MCF 10A (cell line): ENCODE measurements at regions not wholly inside any gene's neighbourhood (a gene's known extent, or its start where the extent isn't known, plus 50 kb on each side); places are given as distances from the start of the nearest gene placed in this dataset.
"Not testable (repeated sequence)": the region's sequence is repeated elsewhere in the genome, so short reads cannot be mapped to it uniquely, and the experiment has no call there.

ENCODE experiments used
- BruUV-seq: library from RNA; stranded (reverse); fragments of 400-500 nt; replicated peaks from 2 replicates; lab custom pipeline; 2021; lab: Mats Ljungman, UMichigan
- CTCF ChIA-PET: fragments of 300-600 bp; sonication (Branson Sonifier 250); formaldehyde crosslinking; extraction: SDS; loops from one replicate; lab custom pipeline; 2021; ENCODE audit warnings: antibody characterized with exemption, inconsistent platforms; lab: Yijun Ruan, JAX
- POLR2A ChIA-PET: fragments of 300-600, 350-650 bp; sonication (Branson Sonifier 250); formaldehyde crosslinking; extraction: SDS; loops from one replicate; lab custom pipeline; 2020; ENCODE audit warnings: antibody characterized with exemption, inconsistent platforms; lab: Yijun Ruan, JAX
- DNase-seq: peaks from one replicate; pipeline ENCODE4 v3.0.0-alpha.2; 2018; ENCODE audit not compliant: unreplicated experiment
- H3K27ac Mint-ChIP-seq: one replicate; pipeline ENCODE4 v1.8.0; 2022; ENCODE audit warnings: mild to moderate bottlenecking, low read depth, mixed read lengths; ENCODE audit not compliant: unreplicated experiment
- H3K27me3 Mint-ChIP-seq: one replicate; pipeline ENCODE4 v1.8.0; 2022; ENCODE audit warnings: mixed read lengths; ENCODE audit not compliant: insufficient read depth, unreplicated experiment
- H3K36me3 Mint-ChIP-seq: one replicate; pipeline ENCODE4 v1.8.0; 2022; ENCODE audit warnings: mild to moderate bottlenecking, moderate library complexity, mixed read lengths; ENCODE audit not compliant: insufficient read depth, unreplicated experiment
- H3K4me1 Mint-ChIP-seq: one replicate; pipeline ENCODE4 v1.8.0; 2022; ENCODE audit warnings: mixed read lengths; ENCODE audit not compliant: insufficient read depth, unreplicated experiment
- H3K4me3 Mint-ChIP-seq: one replicate; pipeline ENCODE4 v1.8.0; 2022; ENCODE audit warnings: mild to moderate bottlenecking, moderate library complexity, mixed read lengths; ENCODE audit not compliant: unreplicated experiment
- H3K9me3 Mint-ChIP-seq: one replicate; pipeline ENCODE4 v1.8.0; 2022; ENCODE audit warnings: mixed read lengths; ENCODE audit not compliant: unreplicated experiment
- CTCF ChIP-seq: fragments of 200-600 bp; IDR thresholded peaks from one replicate; pipeline ENCODE4 v1.8.0; 2022; ENCODE audit warnings: antibody characterized with exemption, mild to moderate bottlenecking; ENCODE audit not compliant: unreplicated experiment
- intact Hi-C: fragments of 100-400 bp; cut with micrococcal nuclease; formaldehyde crosslinking; loops from 2 replicates; pipeline ENCODE4 v1.14.1; 2022

- ChIA-PET POLR2A (no interaction called here), CTCF (interaction anchor here (0.7 kb wide), 1 partner anchor 40 kb away, joined by 3 read pairs; no protein-coding TSS in a partner anchor)
- DNase-seq: no peak
- TF ChIP-seq CTCF: no peak
- peaks cover 8% of the 10 kb centered on the region for H3K9me3 Mint-ChIP-seq
- H3K27ac Mint-ChIP-seq: no peak overlapping the region
- no TSS peak for BruUV-seq
- intact Hi-C loops: loop anchor here (2.0 to 10.0 kb wide), 3 partner anchors 161 to 1333 kb away; no protein-coding TSS in a partner anchor
- H3K36me3 Mint-ChIP-seq: no peaks in the 10 kb centered on the region
- H3K4me3 Mint-ChIP-seq: no peak overlapping the region
- H3K27me3 Mint-ChIP-seq: no peaks in the 10 kb centered on the region
- peaks cover 15% of the 10 kb centered on the region for H3K4me1 Mint-ChIP-seq
Observed at GRCh38 chr5:92835712-92836111, 745.3 kb downstream of the NR2F1-AS1 start.

- POLR2A ChIA-PET, H3K27me3 Mint-ChIP-seq, DNase-seq, BruUV-seq, intact Hi-C loops, CTCF ChIA-PET, H3K4me1 Mint-ChIP-seq, H3K9me3 Mint-ChIP-seq, H3K36me3 Mint-ChIP-seq, H3K4me3 Mint-ChIP-seq, H3K27ac Mint-ChIP-seq: not testable (repeated sequence)
Observed at GRCh38 chr5:92823551-92823950, 757.5 kb downstream of the NR2F1-AS1 start.

- no peak for DNase-seq
- Mint-ChIP-seq H3K27ac (no peak overlapping the region), H3K27me3 (no peaks in the 10 kb centered on the region), H3K4me3 (no peak overlapping the region), H3K36me3 (peaks cover 5% of the 10 kb centered on the region), H3K9me3 (no peaks in the 10 kb centered on the region), H3K4me1 (no peaks in the 10 kb centered on the region)
- CTCF ChIA-PET: interaction anchor here (0.7 kb wide), 1 partner anchor 23 kb away, joined by 5 read pairs; no protein-coding TSS in a partner anchor
- intact Hi-C loops: no loop called here
- no TSS peak for BruUV-seq
- TF ChIP-seq CTCF: no peak
- POLR2A ChIA-PET: no interaction called here
Observed at GRCh38 chr5:92822183-92822582, 758.8 kb downstream of the NR2F1-AS1 start.

GRCh38 chr5:92809855-92810465, 771.1 kb downstream of the NR2F1-AS1 start:
- ChIA-PET POLR2A (no interaction called here), CTCF (no interaction called here)
- no TSS peak for BruUV-seq
- H3K27me3 Mint-ChIP-seq: no peaks in the 10 kb centered on the region
- H3K4me3 Mint-ChIP-seq: no peak overlapping the region
- peaks cover 5% of the 10 kb centered on the region for H3K9me3 Mint-ChIP-seq
- no peak overlapping the region for H3K27ac Mint-ChIP-seq
- no peaks in the 10 kb centered on the region for H3K4me1 Mint-ChIP-seq
- TF ChIP-seq CTCF: no peak
- no peak for DNase-seq
- H3K36me3 Mint-ChIP-seq: no peaks in the 10 kb centered on the region
- intact Hi-C loops: no loop called here
